Endothelial cell of umbilical vein (primary cell): ENCODE measurements at regions not wholly inside any gene's neighbourhood (a gene's known extent, or its start where the extent isn't known, plus 50 kb on each side); places are given as distances from the start of the nearest gene placed in this dataset.

Source experiments
- EZH2 ChIP-seq: IDR thresholded peaks from 2 replicates; pipeline ENCODE4 v1.6.1; 2012; ENCODE audit warnings: borderline replicate concordance, low read depth, mild to moderate bottlenecking, moderate library complexity, low read length, inconsistent platforms; ENCODE audit not compliant: severe bottlenecking
- FOS ChIP-seq: IDR thresholded peaks from 2 replicates; pipeline ENCODE4 v1.6.1; 2011; ENCODE audit warnings: mild to moderate bottlenecking, low read length, moderate library complexity, borderline replicate concordance; ENCODE audit not compliant: insufficient read depth
- JUN ChIP-seq: IDR thresholded peaks from 2 replicates; pipeline ENCODE4 v1.6.1; 2011; ENCODE audit warnings: borderline replicate concordance, low read depth; ENCODE audit not compliant: insufficient read length, insufficient read depth
- MYC ChIP-seq: IDR thresholded peaks from one replicate; pipeline ENCODE4 v1.6.1; 2011; ENCODE audit warnings: mild to moderate bottlenecking, low read depth, low read length
- POLR2A ChIP-seq: IDR thresholded peaks from 2 replicates; pipeline ENCODE4 v1.6.1; 2012; ENCODE audit warnings: low read depth, mild to moderate bottlenecking, control low read depth, low read length
- POLR2AphosphoS5 ChIP-seq: IDR thresholded peaks from 2 replicates; pipeline ENCODE4 v1.6.1; 2012; ENCODE audit warnings: low read depth, mild to moderate bottlenecking, control low read depth, low read length, moderate library complexity; ENCODE audit not compliant: insufficient read depth
- TF ChIP-seq, protein P1 (sequence below): IDR thresholded peaks from 2 replicates; pipeline ENCODE4 v1.6.1; 2011; ENCODE audit not compliant: insufficient read depth, insufficient read length
- TF ChIP-seq, protein P2 (sequence below), 2 donors: IDR thresholded peaks; 1 replicate in 1 of 2; 2 replicates in 1 of 2; pipeline ENCODE4 v1.5.1; 2011; ENCODE audit warnings: low read length in 2 of 2, mild to moderate bottlenecking in 2 of 2, moderate library complexity in 2 of 2, control low read depth in 1 of 2, inconsistent platforms in 1 of 2, low read depth in 1 of 2; ENCODE audit not compliant: insufficient read depth in 1 of 2; ENCODE audit errors: extremely low read depth in 1 of 2

DNA sequence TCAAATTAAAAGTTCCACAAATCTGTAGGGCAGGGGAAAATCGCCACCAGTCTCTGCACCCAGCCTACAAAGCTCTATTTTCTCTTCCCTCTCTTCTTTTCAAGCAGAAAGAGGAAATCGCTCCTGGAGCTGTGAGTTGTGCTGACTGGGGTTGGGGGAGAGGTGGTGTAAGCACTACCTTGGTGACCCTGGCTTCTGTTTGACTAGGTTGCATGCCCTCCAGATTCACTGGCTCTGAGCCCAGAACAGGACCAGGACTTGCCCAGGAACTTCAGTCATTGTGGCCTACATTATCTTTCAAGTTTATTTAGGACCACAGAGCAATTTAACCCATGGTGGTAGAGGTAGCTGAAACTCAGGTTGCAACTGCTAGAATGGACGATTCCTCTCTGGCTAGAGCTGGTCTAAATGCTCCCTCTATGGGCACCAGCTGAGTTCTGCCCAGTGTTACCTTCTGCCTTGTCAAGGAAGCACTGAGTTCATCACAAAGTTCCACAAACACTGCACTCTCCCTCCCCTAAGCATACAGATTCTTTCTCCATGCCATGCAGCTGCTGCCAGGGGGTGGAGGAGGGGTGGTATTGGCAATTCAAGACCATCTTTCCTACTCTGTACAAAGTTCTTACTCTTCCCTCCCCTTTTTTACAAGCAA is 122.0 kb upstream of the BMP5 start:
- no peak for TF ChIP-seq POLR2A
- TF ChIP-seq, protein P1, sequence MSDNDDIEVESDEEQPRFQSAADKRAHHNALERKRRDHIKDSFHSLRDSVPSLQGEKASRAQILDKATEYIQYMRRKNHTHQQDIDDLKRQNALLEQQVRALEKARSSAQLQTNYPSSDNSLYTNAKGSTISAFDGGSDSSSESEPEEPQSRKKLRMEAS = no peak
- TF ChIP-seq MYC = no peak
- TF ChIP-seq, protein P2, sequence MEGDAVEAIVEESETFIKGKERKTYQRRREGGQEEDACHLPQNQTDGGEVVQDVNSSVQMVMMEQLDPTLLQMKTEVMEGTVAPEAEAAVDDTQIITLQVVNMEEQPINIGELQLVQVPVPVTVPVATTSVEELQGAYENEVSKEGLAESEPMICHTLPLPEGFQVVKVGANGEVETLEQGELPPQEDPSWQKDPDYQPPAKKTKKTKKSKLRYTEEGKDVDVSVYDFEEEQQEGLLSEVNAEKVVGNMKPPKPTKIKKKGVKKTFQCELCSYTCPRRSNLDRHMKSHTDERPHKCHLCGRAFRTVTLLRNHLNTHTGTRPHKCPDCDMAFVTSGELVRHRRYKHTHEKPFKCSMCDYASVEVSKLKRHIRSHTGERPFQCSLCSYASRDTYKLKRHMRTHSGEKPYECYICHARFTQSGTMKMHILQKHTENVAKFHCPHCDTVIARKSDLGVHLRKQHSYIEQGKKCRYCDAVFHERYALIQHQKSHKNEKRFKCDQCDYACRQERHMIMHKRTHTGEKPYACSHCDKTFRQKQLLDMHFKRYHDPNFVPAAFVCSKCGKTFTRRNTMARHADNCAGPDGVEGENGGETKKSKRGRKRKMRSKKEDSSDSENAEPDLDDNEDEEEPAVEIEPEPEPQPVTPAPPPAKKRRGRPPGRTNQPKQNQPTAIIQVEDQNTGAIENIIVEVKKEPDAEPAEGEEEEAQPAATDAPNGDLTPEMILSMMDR (IDR thresholded peaks at IDR 0.05; ENCODE audit: extremely low read depth in 1 of 2, insufficient read depth in 1 of 2, low read depth in 1 of 2, low read length in 2 of 2) = no peak
- no peak for TF ChIP-seq JUN
- TF ChIP-seq EZH2 = no peak
- no peak for TF ChIP-seq POLR2AphosphoS5
- TF ChIP-seq FOS = no peak
